ENCODE measurements at regions not wholly inside any gene's neighbourhood (a gene's known extent, or its start where the extent isn't known, plus 50 kb on each side); places are given as distances from the start of the nearest gene placed in this dataset.

GRCh38 chr1:104084380-104084779 is 334.7 kb downstream of the AMY1C start:
- TF ChIP-seq POLR2AphosphoS5 (IDR thresholded peaks at IDR 0.05; ENCODE audit: low read depth, low read length), result no peak
- TF ChIP-seq TAF1 (IDR thresholded peaks at IDR 0.05; ENCODE audit: borderline replicate concordance, insufficient read depth, low read length), result no peak
- TF ChIP-seq FOXP2 (optimal IDR thresholded peaks at IDR 0.05; ENCODE audit: borderline replicate concordance, extremely low read depth, extremely low read length, insufficient read depth), result no peak
- no peak for TF ChIP-seq SIN3A (IDR thresholded peaks at IDR 0.05; ENCODE audit: borderline replicate concordance, insufficient read depth, low read length)
- no peak for TF ChIP-seq REST (IDR thresholded peaks at IDR 0.05; ENCODE audit: insufficient read depth in 1 of 2, low read depth in 2 of 2, low read length in 2 of 2)
